ENCODE measurements at regions not wholly inside any gene's neighbourhood (a gene's known extent, or its start where the extent isn't known, plus 50 kb on each side); places are given as distances from the start of the nearest gene placed in this dataset. TPM values are rescaled to one million over a fixed set of nuclear protein-coding genes. Genes with fewer than 3 reads are reported as not detected.

- dilution Hi-C loops (cut with MboI; ENCODE audit: extremely low pct_ligation_motif_present, low sequenced_read_pairs) (no loop called here), intact Hi-C loops (cut with micrococcal nuclease) (loop anchor here (5.0 kb wide), 2 partner anchors 184 to 341 kb away; no protein-coding TSS in a partner anchor)
- TF ChIP-seq EZH2 (IDR thresholded peaks at IDR 0.05; ENCODE audit: borderline replicate concordance, low read depth, low read length, severe bottlenecking) (no peak), JUN (IDR thresholded peaks at IDR 0.05; ENCODE audit: borderline replicate concordance, insufficient read depth, insufficient read length, low read depth) (no peak), POLR2A (IDR thresholded peaks at IDR 0.05; ENCODE audit: low read depth, low read length) (no peak)
- Histone ChIP-seq H3K79me2 (ENCODE audit: control insufficient read depth, insufficient read depth, low read length) (no peaks in the 10 kb centered on the region), H3K4me1 (ENCODE audit: control insufficient read depth, extremely low read depth, insufficient read depth, low read length) (peaks cover 32% of the 10 kb centered on the region), H3K4me2 (ENCODE audit: insufficient read depth, low read length) (no peak overlapping the region), H4K20me1 (replicated peaks; ENCODE audit: control insufficient read depth, extremely low read depth, insufficient read depth, low read length) (no peaks in the 10 kb centered on the region), H2AFZ (ENCODE audit: low read depth, low read length) (no peak overlapping the region), H3K9me3 (replicated peaks; ENCODE audit: control insufficient read depth, insufficient read depth, low read length) (no peaks in the 10 kb centered on the region), H3K4me3 (replicated peaks in 1 of 3; ENCODE audit: insufficient read depth in 1 of 3, low read depth in 1 of 3, low read length in 3 of 3) (no peak overlapping the region), H3K36me3 (ENCODE audit: control insufficient read depth in 2 of 2, extremely low read depth in 1 of 2, insufficient read depth in 2 of 2, low read length in 2 of 2) (no peaks in the 10 kb centered on the region), H3K9ac (replicated peaks; ENCODE audit: extremely low read depth, insufficient read depth, low read length) (no peak overlapping the region), H3K27ac (ENCODE audit: insufficient read depth, low read depth, low read length) (no peak overlapping the region), H3K27me3 (ENCODE audit: control insufficient read depth in 2 of 2, insufficient read depth in 2 of 2, low read length in 2 of 2) (no peaks in the 10 kb centered on the region), H3K9me1 (replicated peaks; ENCODE audit: control insufficient read depth, extremely low read depth, insufficient read depth, low read length) (no peaks in the 10 kb centered on the region)
- CTCF ChIA-PET: interaction anchor here (3.8 kb wide), 1 partner anchor 50 kb away, joined by 14 read pairs; the partner anchor contains the start of gene TRIB2
- DNase-seq (ENCODE audit: low read depth, low spot score) (no peak), FAIRE-seq (no peak)
- POLR2A ChIA-PET: no interaction called here
- BruUV-seq (replicated peaks): no TSS peak
Observed at GRCh38 chr2:12666445-12666844, 50.3 kb upstream of the TRIB2 start.

Small RNAs in the stretch of these regions (microRNA-seq; reads per million reads assigned to microRNA genes)
- gene MIR3681 (ENCODE audit: borderline number of aligned reads, borderline replicate concordance): not detected

Small RNAs in the stretch of these regions (small RNA-seq; reads per million reads assigned to genes)
- gene MIR3681 (ENCODE audit: insufficient read depth, insufficient read length, low read depth, low replicate concordance): not detected
- not detected for gene RF00093 (ENCODE audit: insufficient read depth, insufficient read length, low read depth, low replicate concordance)
- gene RNU6-843P (ENCODE audit: insufficient read depth, insufficient read length, low read depth, low replicate concordance): not detected

All from endothelial cell of umbilical vein (primary cell).